ENCODE measurements at regions not wholly inside any gene's neighbourhood (a gene's known extent, or its start where the extent isn't known, plus 50 kb on each side); places are given as distances from the start of the nearest gene placed in this dataset.

DNA sequence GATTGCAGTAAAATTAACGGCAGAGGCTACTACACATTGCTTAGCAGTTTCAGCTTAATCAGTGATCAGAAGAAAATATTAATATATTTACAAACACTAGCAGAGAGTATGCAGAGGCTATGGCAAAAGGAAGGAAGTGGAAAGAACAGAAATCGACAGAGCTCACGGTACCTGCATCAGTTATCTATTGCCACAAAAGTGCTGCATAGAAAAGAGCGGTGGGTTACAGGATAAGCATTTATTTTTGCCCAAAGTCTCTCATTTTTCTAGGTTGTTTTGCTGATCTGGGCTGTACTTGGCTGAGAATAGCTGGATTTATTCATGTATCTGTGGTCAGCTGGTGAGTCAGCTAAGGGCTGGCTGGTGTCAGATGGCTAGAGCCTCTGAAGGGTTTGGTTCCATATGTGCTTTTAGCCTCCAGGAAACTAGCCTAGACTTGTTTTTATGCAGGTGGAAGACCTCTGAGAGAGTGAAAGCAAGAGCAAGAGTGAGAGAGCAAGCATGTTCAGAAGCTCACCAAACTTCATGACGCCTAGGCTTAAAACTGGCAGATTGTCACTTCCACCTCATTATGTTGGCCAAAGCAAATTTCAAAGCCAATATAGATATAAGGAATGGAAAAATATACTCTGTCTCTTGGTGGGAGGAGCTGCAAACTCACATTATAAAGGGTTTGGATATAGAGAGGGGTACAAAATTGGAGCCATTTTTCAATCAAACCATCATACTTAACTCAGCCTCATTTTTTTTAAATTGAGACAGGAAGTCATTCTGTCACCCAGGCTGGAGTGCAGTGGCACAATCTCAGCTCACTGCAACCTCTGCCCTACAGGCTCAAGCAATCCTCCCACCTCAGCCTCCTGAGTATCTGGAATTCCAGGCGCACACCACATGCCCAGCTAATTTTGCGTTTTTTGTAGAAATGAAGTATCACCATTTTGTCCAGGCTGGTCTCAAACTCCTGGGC, 153.2 kb upstream of the RPL34 start:
- Histone ChIP-seq H3K4me1 (peaks cover 0 to 18% (median 5%) of the 10 kb centered on the region in 10 experiments; a peak in 8 of 20 replicates), H3K4me2 (peak overlapping the region in 8 of 11 experiments; percentile 4 to 61 (median 22); a peak in 9 of 22 replicates), H3K9ac (no peak overlapping the region), H3K27ac (0 out of 22 replicates have a peak overlapping the region, but pooled peaks of 1 of the 11 experiments have one; percentile 3), H3K4me3 (no peak overlapping the region), H4K20me1 (no peaks in the 10 kb centered on the region), H3K9me3 (replicated peaks in 1 of 11) (peaks cover 0 to 11% (median 0%) of the 10 kb centered on the region in 11 experiments; a peak in 3 of 22 replicates), H3K36me3 (no peaks in the 10 kb centered on the region), H3K27me3 (no peaks in the 10 kb centered on the region)
- no peak for TF ChIP-seq Cebpa-rat (IDR thresholded peaks at IDR 0.05)

DNA sequence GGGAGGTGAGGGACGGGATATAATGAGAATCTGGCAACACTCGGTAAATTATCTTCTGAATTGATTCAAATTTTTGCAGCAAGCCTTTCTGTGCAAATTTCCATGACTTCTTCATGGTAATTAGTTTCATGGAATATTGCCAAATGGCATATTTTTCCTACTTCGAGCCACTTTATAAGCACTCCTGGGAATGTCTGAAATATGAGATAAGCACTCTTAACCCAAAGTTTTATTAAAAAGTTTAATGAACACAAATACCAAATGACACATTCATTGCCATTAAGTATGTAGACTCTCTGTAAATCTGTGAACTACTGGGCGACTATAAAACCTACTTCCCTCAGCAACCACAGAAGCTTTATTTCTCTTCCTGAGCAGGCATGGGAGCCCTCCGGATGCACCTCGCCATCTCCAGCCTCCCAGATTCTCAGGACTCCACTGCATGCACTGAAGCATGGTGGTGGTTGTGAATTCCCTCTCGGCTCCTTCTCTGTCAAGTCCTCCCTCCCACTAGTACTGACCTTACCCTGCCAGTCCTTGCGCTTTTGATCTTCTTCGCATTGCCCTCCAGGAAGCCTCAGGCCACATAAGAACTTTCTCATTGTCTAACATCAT, 154.4 kb upstream of the RPL34 start:
- H3K4me3 ChIP-seq, result no peak overlapping the region
- H3K4me1 ChIP-seq, result peaks cover 0 to 18% (median 5%) of the 10 kb centered on the region in 10 experiments; a peak in 8 of 20 replicates
- no peaks in the 10 kb centered on the region for H3K27me3 ChIP-seq
- H3K4me2 ChIP-seq, result no peak overlapping the region; a peak in 1 of 22 replicates
- no peak overlapping the region for H3K9ac ChIP-seq
- no peaks in the 10 kb centered on the region for H4K20me1 ChIP-seq
- peaks cover 0 to 11% (median 0%) of the 10 kb centered on the region in 11 experiments; a peak in 3 of 22 replicates for H3K9me3 ChIP-seq (replicated peaks in 1 of 11)
- no peak overlapping the region for H3K27ac ChIP-seq
- TF ChIP-seq Cebpa-rat (IDR thresholded peaks at IDR 0.05), result no peak
- H3K36me3 ChIP-seq, result no peaks in the 10 kb centered on the region

DNA sequence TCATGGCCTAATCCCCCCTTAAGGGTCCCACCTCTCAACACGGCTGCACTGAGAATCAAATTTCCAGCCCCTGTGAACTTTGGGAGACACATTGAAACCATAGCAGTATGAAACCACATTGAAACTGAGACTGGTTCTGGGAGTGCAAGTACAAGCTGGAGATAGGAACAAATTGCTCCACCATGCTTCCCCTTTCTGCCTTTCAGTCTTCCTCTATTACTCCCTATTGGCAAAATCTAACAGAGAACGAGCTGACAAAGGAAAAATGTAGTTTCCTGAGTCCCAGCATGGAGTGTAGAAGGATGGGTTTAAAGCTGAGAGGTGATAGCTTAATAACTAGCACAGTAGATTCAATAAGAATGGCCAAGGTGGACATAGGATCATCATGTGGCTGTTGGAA, 161.7 kb upstream of the RPL34 start:
- 0 out of 22 replicates have a peak, but pooled peaks cover 0 to 2% (median 0%) of the 10 kb centered on the region in 11 experiments for H3K27me3 ChIP-seq

DNA sequence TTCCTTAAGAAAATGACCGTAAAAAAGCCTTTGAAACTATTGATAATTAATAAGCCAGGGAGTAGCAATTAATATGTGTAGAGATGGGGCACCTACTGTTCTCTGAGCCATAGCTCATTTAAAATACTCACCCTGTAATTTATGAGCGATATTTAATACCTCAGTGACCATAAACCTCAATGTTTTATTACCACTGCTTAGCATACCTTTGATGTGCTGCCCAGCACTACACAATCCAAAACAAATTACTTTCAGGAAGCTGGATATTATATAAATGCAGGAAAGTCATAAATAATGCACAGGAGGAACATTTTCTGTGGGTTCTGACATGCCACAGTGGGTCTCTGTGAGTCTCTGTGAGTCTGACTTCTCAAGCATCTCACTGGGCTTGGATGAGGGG, 166.1 kb upstream of the RPL34 start:
- H3K27ac ChIP-seq, result no peak overlapping the region
- peaks cover 7 to 28% (median 19%) of the 10 kb centered on the region in 10 experiments for H3K4me1 ChIP-seq
- H3K4me2 ChIP-seq, result no peak overlapping the region
- no peak for TF ChIP-seq Cebpa-rat (IDR thresholded peaks at IDR 0.05)
- H3K4me3 ChIP-seq, result no peak overlapping the region
- H3K9ac ChIP-seq, result no peak overlapping the region
- H3K9me3 ChIP-seq (replicated peaks in 1 of 11), result no peaks in the 10 kb centered on the region
- H3K36me3 ChIP-seq, result no peaks in the 10 kb centered on the region
- H4K20me1 ChIP-seq, result no peaks in the 10 kb centered on the region
- H3K27me3 ChIP-seq, result 0 out of 22 replicates have a peak, but pooled peaks cover 0 to 2% (median 0%) of the 10 kb centered on the region in 11 experiments

More for the DNA sequence above, 161.7 kb upstream of the RPL34 start:
- no peak for TF ChIP-seq Cebpa-rat (IDR thresholded peaks at IDR 0.05)
- Histone ChIP-seq H3K4me1 (peaks cover 0 to 21% (median 5%) of the 10 kb centered on the region in 10 experiments; a peak in 10 of 20 replicates), H4K20me1 (no peaks in the 10 kb centered on the region), H3K4me2 (peak overlapping the region in 5 of 11 experiments; percentile 35 to 81 (median 61); a peak in 10 of 22 replicates), H3K27ac (no peak overlapping the region), H3K9ac (no peak overlapping the region), H3K4me3 (no peak overlapping the region), H3K36me3 (no peaks in the 10 kb centered on the region), H3K9me3 (replicated peaks in 1 of 11) (peaks cover 0 to 5% (median 0%) of the 10 kb centered on the region in 11 experiments; a peak in 2 of 22 replicates)

DNA sequence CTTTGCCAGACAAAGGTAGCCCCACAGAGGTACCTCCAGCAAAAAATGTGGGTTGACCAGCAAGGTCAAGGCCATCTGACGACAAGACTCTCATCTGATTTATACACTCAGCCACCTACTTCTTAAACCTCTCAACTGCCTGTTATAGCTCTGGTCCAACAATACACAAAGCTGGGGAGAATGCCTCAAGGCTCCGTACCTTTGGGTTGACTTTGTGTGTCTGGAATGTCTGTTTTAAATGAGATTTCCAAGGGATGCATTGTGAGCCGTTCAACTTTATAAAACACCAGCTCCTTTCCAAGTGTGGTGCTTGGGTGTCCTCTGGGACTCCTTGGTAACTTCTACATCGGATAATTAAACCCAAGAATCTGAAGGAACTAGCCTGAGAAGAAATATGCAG, 167.0 kb upstream of the RPL34 start:
- Histone ChIP-seq H3K4me1 (peaks cover 14 to 27% (median 20%) of the 10 kb centered on the region in 10 experiments), H3K9me3 (replicated peaks in 1 of 11) (no peaks in the 10 kb centered on the region), H3K4me3 (no peak overlapping the region), H3K4me2 (no peak overlapping the region), H3K27me3 (0 out of 22 replicates have a peak, but pooled peaks cover 0 to 2% (median 0%) of the 10 kb centered on the region in 11 experiments), H3K27ac (no peak overlapping the region), H3K36me3 (no peaks in the 10 kb centered on the region), H3K9ac (no peak overlapping the region), H4K20me1 (no peaks in the 10 kb centered on the region)
- no peak for TF ChIP-seq Cebpa-rat (IDR thresholded peaks at IDR 0.05)

DNA sequence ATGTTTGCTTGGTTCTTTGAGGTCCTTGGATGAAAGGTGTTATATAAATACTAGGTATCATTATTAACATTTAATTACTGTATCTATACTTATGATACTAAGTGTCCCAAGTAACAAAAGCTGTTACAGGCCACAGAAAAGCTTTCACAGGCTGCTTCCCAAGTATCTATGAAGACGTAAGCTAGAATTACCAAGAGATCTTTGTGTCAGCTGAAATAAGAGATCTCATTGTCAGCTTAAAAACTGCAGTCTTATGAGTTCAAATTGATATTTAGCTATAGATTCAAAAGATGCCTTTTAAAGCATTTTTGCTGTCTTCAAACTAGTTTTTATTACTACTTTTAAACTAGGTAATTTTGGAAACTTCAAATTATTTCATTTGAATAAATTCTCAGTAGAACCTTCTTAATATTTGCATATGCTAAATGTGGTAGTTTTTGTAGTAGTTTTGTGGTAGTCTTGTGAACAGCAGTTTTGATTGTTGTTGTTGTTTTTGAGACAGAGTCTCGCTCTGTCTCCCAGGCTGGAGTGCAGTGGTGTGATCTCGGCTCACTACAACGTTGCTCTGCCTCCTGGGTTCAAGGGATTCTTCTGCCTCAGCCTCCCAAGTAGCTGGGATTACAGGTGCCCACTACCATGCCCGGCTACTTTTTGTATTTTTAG, 170.0 kb upstream of the RPL34 start:
- H3K4me3 ChIP-seq, result no peak overlapping the region
- H3K36me3 ChIP-seq, result no peaks in the 10 kb centered on the region
- H3K9me3 ChIP-seq (replicated peaks in 1 of 11), result no peaks in the 10 kb centered on the region
- H3K27ac ChIP-seq, result peak overlapping the region in 6 of 11 experiments; percentile 23 to 79 (median 66); a peak in 7 of 22 replicates
- H3K9ac ChIP-seq, result no peak overlapping the region
- H4K20me1 ChIP-seq, result no peaks in the 10 kb centered on the region
- peaks cover 14 to 32% (median 21%) of the 10 kb centered on the region in 10 experiments for H3K4me1 ChIP-seq
- TF ChIP-seq Cebpa-rat (IDR thresholded peaks at IDR 0.05), result no peak
- H3K27me3 ChIP-seq, result no peaks in the 10 kb centered on the region
- H3K4me2 ChIP-seq, result peak overlapping the region in 4 of 11 experiments; percentile 27 to 80 (median 47); a peak in 6 of 22 replicates

DNA sequence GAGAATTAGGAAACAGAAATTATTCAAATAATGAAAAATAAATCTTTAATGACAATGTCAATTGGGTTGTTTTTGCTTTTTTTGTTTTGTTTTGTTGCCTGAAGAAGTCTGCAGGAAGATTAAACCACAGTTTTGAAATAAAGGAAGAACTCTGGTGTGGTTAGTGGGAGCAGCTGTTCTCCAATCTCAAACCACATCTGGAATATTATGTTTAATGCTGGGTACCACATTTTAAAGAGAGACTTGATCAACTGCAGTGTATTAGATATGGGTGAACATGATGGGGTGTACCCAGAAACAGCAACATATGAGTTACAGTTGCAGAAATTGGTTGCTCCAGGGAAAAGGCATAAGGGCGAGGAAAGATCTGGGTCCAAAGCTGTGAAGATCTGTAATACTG, 171.2 kb upstream of the RPL34 start:
- peak overlapping the region; percentile 10 to 80 (median 51); a peak in 21 of 22 replicates for H3K4me2 ChIP-seq
- no peaks in the 10 kb centered on the region for H3K9me3 ChIP-seq (replicated peaks in 1 of 11)
- H3K4me3 ChIP-seq, result no peak overlapping the region
- H3K4me1 ChIP-seq, result peaks cover 14 to 32% (median 21%) of the 10 kb centered on the region in 10 experiments
- no peaks in the 10 kb centered on the region for H3K27me3 ChIP-seq
- H3K27ac ChIP-seq, result peak overlapping the region in 8 of 11 experiments; percentile 7 to 79 (median 60); a peak in 15 of 22 replicates
- H3K9ac ChIP-seq, result peak overlapping the region in 3 of 11 experiments; percentile 33 to 46 (median 37); a peak in 5 of 22 replicates
- H3K36me3 ChIP-seq, result no peaks in the 10 kb centered on the region
- TF ChIP-seq Cebpa-rat (IDR thresholded peaks at IDR 0.05), result no peak
- H4K20me1 ChIP-seq, result no peaks in the 10 kb centered on the region

DNA sequence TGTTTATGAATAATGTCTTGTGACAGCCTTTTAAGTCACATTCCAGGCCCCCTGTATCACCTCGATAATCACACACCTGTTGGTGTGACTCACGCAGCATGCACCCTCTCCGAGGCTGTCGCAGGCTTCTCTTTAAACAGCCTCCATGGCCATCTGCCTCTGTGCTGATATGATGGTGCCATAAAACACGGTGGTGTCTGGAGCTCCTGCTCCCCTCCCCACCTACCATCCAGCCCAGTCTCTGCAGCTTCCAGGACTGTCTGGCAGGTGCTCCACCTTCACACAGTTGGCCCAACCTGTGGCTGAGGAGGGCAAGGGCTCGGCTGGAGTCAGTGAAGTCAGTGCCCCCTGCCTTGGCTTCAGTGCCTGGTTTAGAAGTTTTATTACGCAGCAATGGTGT, 173.8 kb upstream of the RPL34 start:
- Histone ChIP-seq H3K27ac (peak overlapping the region in 1 of 11 experiments; percentile 23; a peak in 1 of 22 replicates), H3K27me3 (no peaks in the 10 kb centered on the region), H4K20me1 (no peaks in the 10 kb centered on the region), H3K4me3 (no peak overlapping the region), H3K4me1 (peaks cover 14 to 32% (median 21%) of the 10 kb centered on the region in 10 experiments), H3K36me3 (no peaks in the 10 kb centered on the region), H3K9ac (no peak overlapping the region), H3K9me3 (replicated peaks in 1 of 11) (peaks cover under 1 to 15% (median 10%) of the 10 kb centered on the region in 11 experiments; a peak in 17 of 22 replicates), H3K4me2 (peak overlapping the region in 2 of 11 experiments; percentile 8 to 10; a peak in 1 of 22 replicates)
- no peak for TF ChIP-seq Cebpa-rat (IDR thresholded peaks at IDR 0.05)
